SK-N-SH treated with all-trans-retinoic acid at 6 μM for 48 hours (cell line): ENCODE measurements at regions not wholly inside any gene's neighbourhood (a gene's known extent, or its start where the extent isn't known, plus 50 kb on each side); places are given as distances from the start of the nearest gene placed in this dataset.

Source experiments
- ARNTL ChIP-seq: fragments of 450-650 bp; formaldehyde crosslinking; IDR thresholded peaks from 2 replicates; pipeline ENCODE4 v1.5.0; 2020; ENCODE audit warnings: low read depth, mild to moderate bottlenecking, moderate library complexity, borderline replicate concordance
- BACH2 ChIP-seq: fragments of 250-450 bp; sonication (Bioruptor Pico); IDR thresholded peaks from 2 replicates; pipeline ENCODE4 v1.9.0; 2021; ENCODE audit warnings: mild to moderate bottlenecking, borderline replicate concordance
- CREB5 ChIP-seq: fragments of 250-450 bp; sonication (Bioruptor Pico); IDR thresholded peaks from 2 replicates; pipeline ENCODE4 v1.5.1; 2020; ENCODE audit warnings: low read depth, mild to moderate bottlenecking, moderate library complexity
- GLIS3 ChIP-seq: fragments of 250-450 bp; sonication (Bioruptor Pico); IDR thresholded peaks from 2 replicates; pipeline ENCODE4 v1.5.0; 2020; ENCODE audit warnings: mild to moderate bottlenecking, moderate library complexity
- ISL1 ChIP-seq: fragments of 250-450 bp; sonication (Bioruptor Pico); IDR thresholded peaks from 2 replicates; pipeline ENCODE4 v2.1.2; 2022; ENCODE audit warnings: mild to moderate bottlenecking, moderate library complexity
- PATZ1 ChIP-seq: fragments of 250-450 bp; sonication (Bioruptor Pico); IDR thresholded peaks from 2 replicates; pipeline ENCODE4 v1.8.0; 2020; ENCODE audit warnings: mild to moderate bottlenecking, moderate library complexity, borderline replicate concordance
- RARB ChIP-seq: fragments of 250-450 bp; sonication (Bioruptor Pico); IDR thresholded peaks from 2 replicates; pipeline ENCODE4 v1.8.0; 2021; ENCODE audit warnings: mild to moderate bottlenecking, moderate library complexity
- SNAI2 ChIP-seq: fragments of 250-450 bp; sonication (Bioruptor Pico); IDR thresholded peaks from 2 replicates; pipeline ENCODE4 v1.5.0; 2020; ENCODE audit warnings: mild to moderate bottlenecking, moderate library complexity
- TCF4 ChIP-seq: fragments of 250-450 bp; sonication (Bioruptor Pico); IDR thresholded peaks from 2 replicates; pipeline ENCODE4 v1.8.0; 2021; ENCODE audit warnings: mild to moderate bottlenecking, moderate library complexity, borderline replicate concordance
- TSHZ2 ChIP-seq: fragments of 250-450 bp; sonication (Bioruptor Pico); IDR thresholded peaks from 2 replicates; pipeline ENCODE4 v1.5.0; 2020; ENCODE audit warnings: mild to moderate bottlenecking, moderate library complexity
- ZC3H10 ChIP-seq: fragments of 250-450 bp; sonication (Bioruptor Pico); IDR thresholded peaks from 2 replicates; pipeline ENCODE4 v1.5.1; 2021; ENCODE audit warnings: mild to moderate bottlenecking, moderate library complexity
- ZFP3 ChIP-seq: fragments of 250-450 bp; sonication (Bioruptor Pico); IDR thresholded peaks from 2 replicates; pipeline ENCODE4 v1.5.0; 2020; ENCODE audit warnings: mild to moderate bottlenecking, moderate library complexity

- TF ChIP-seq TCF4 (no peak), ZFP3 (no peak), ZC3H10 (no peak), PATZ1 (CRISPR knock-in tag) (no peak), GLIS3 (CRISPR knock-in tag) (no peak), BACH2 (CRISPR knock-in tag) (no peak), CREB5 (CRISPR knock-in tag) (no peak), RARB (CRISPR knock-in tag) (no peak), SNAI2 (CRISPR knock-in tag) (no peak), ISL1 (CRISPR knock-in tag) (no peak), TSHZ2 (CRISPR knock-in tag) (no peak), ARNTL (CRISPR knock-in tag) (no peak)
Measured at GRCh38 chr2:41038408-41038807, 586.5 kb upstream of the SLC8A1 start.
